ENCODE measurements at regions not wholly inside any gene's neighbourhood (a gene's known extent, or its start where the extent isn't known, plus 50 kb on each side); places are given as distances from the start of the nearest gene placed in this dataset.
"Not testable (repeated sequence)": the region's sequence is repeated elsewhere in the genome, so short reads cannot be mapped to it uniquely, and the experiment has no call there.

- Histone ChIP-seq H3K79me2 (no peaks in the 10 kb centered on the region), H3K9me3 (ENCODE audit: low read depth) (no peaks in the 10 kb centered on the region), H3K36me3 (replicated peaks; ENCODE audit: insufficient read depth, low read depth) (no peaks in the 10 kb centered on the region), H3K4me2 (no peak overlapping the region), H3K9me2 (replicated peaks; ENCODE audit: insufficient read depth) (no peaks in the 10 kb centered on the region), H3K4me3 (no peak overlapping the region), H3K27ac (peak overlapping the region; percentile 56), H3K4me1 (ENCODE audit: insufficient read depth) (peaks cover 7% of the 10 kb centered on the region), H4K20me1 (ENCODE audit: insufficient read depth, poor library complexity, severe bottlenecking) (no peaks in the 10 kb centered on the region), H2AFZ (no peak overlapping the region), H3K27me3 (no peaks in the 10 kb centered on the region)
- TF ChIP-seq CTCF (IDR thresholded peaks at IDR 0.05; ENCODE audit: poor library complexity) = no peak
- no peak for TF ChIP-seq EZH2 (IDR thresholded peaks at IDR 0.05; ENCODE audit: borderline replicate concordance)
- no peak for TF ChIP-seq EZH2phosphoT487 (IDR thresholded peaks at IDR 0.05; ENCODE audit: low read depth, severe bottlenecking, unreplicated experiment)
- 74% methylated on average over 6 of the region's 6 CpGs for WGBS (ENCODE audit: low lambda C conversion rate, missing lambda C conversion rate)
- DNase-seq (ENCODE audit: low spot score) = no peak
These were observed 125.3 kb upstream of the SLC44A1 start for GRCh38 chr9:105119156-105119555.

- H3K9me2 ChIP-seq (replicated peaks; ENCODE audit: insufficient read depth) = no peaks in the 10 kb centered on the region
- H3K9me3 ChIP-seq (ENCODE audit: low read depth) = no peaks in the 10 kb centered on the region
- H3K36me3 ChIP-seq (replicated peaks; ENCODE audit: insufficient read depth, low read depth) = no peaks in the 10 kb centered on the region
- H3K79me2 ChIP-seq = no peaks in the 10 kb centered on the region
- no peaks in the 10 kb centered on the region for H4K20me1 ChIP-seq (ENCODE audit: insufficient read depth, poor library complexity, severe bottlenecking)
- H3K4me2 ChIP-seq = no peak overlapping the region
- no peak overlapping the region for H3K4me3 ChIP-seq
- H3K27ac ChIP-seq = no peak overlapping the region
- peaks cover 12% of the 10 kb centered on the region for H3K4me1 ChIP-seq (ENCODE audit: insufficient read depth)
- no peak overlapping the region for H2AFZ ChIP-seq
- TF ChIP-seq CTCF (IDR thresholded peaks at IDR 0.05; ENCODE audit: poor library complexity) (no peak), EZH2 (IDR thresholded peaks at IDR 0.05; ENCODE audit: borderline replicate concordance) (no peak), EZH2phosphoT487 (IDR thresholded peaks at IDR 0.05; ENCODE audit: low read depth, severe bottlenecking, unreplicated experiment) (no peak)
- H3K27me3 ChIP-seq = no peaks in the 10 kb centered on the region
- WGBS (ENCODE audit: low lambda C conversion rate, missing lambda C conversion rate) = 70% methylated on average over 3 of the region's 3 CpGs
- DNase-seq (ENCODE audit: low spot score) = no peak
These were observed 122.5 kb upstream of the SLC44A1 start for GRCh38 chr9:105121861-105122430.

- not testable (repeated sequence) for H3K4me2 ChIP-seq; H2AFZ ChIP-seq; H4K20me1 ChIP-seq (ENCODE audit: insufficient read depth, poor library complexity, severe bottlenecking); H3K9me2 ChIP-seq (replicated peaks; ENCODE audit: insufficient read depth); H3K4me3 ChIP-seq; H3K27me3 ChIP-seq; H3K36me3 ChIP-seq (replicated peaks; ENCODE audit: insufficient read depth, low read depth); DNase-seq (ENCODE audit: low spot score); H3K79me2 ChIP-seq; H3K9me3 ChIP-seq (ENCODE audit: low read depth); H3K27ac ChIP-seq; H3K4me1 ChIP-seq (ENCODE audit: insufficient read depth)
- 98% methylated on average over 5 of the region's 5 CpGs for WGBS (ENCODE audit: low lambda C conversion rate, missing lambda C conversion rate)
These were observed 119.9 kb upstream of the SLC44A1 start for GRCh38 chr9:105124598-105124997.

- Histone ChIP-seq H3K27ac (peak overlapping the region; percentile 72), H3K9me3 (ENCODE audit: low read depth) (no peaks in the 10 kb centered on the region), H3K4me2 (no peak overlapping the region), H3K4me3 (no peak overlapping the region), H3K27me3 (no peaks in the 10 kb centered on the region), H2AFZ (no peak overlapping the region), H3K4me1 (ENCODE audit: insufficient read depth) (peaks cover 5% of the 10 kb centered on the region), H3K36me3 (replicated peaks; ENCODE audit: insufficient read depth, low read depth) (no peaks in the 10 kb centered on the region), H3K79me2 (no peaks in the 10 kb centered on the region), H4K20me1 (ENCODE audit: insufficient read depth, poor library complexity, severe bottlenecking) (no peaks in the 10 kb centered on the region), H3K9me2 (replicated peaks; ENCODE audit: insufficient read depth) (no peaks in the 10 kb centered on the region)
- WGBS (ENCODE audit: low lambda C conversion rate, missing lambda C conversion rate) = 67% methylated on average over 1 of the region's 1 CpG
- no peak for DNase-seq (ENCODE audit: low spot score)
- TF ChIP-seq EZH2 (IDR thresholded peaks at IDR 0.05; ENCODE audit: borderline replicate concordance) (no peak), EZH2phosphoT487 (IDR thresholded peaks at IDR 0.05; ENCODE audit: low read depth, severe bottlenecking, unreplicated experiment) (no peak), CTCF (IDR thresholded peaks at IDR 0.05; ENCODE audit: poor library complexity) (no peak)
These were observed 118.2 kb upstream of the SLC44A1 start for GRCh38 chr9:105126226-105126625.
